Activated CD4-positive, alpha-beta T cell treated with anti-CD3 and anti-CD28 coated beads, Interleukin-2, Interleukin-4, amounts not matched to agents 100 ng/mL and 50 ng/mL, durations not matched to agents 16 hours and 8 hours (primary cell): ENCODE measurements at regions not wholly inside any gene's neighbourhood (a gene's known extent, or its start where the extent isn't known, plus 50 kb on each side); places are given as distances from the start of the nearest gene placed in this dataset.
A peak's percentile ranks its signal among the peaks of the same experiment; 100 is the strongest.
"Not testable (repeated sequence)": the region's sequence is repeated elsewhere in the genome, so short reads cannot be mapped to it uniquely, and the experiment has no call there.

ENCODE experiments used
- DNase-seq: peaks from one replicate; pipeline ENCODE4 v3.0.0-alpha.2; 2020; ENCODE audit warnings: low spot score

DNA sequence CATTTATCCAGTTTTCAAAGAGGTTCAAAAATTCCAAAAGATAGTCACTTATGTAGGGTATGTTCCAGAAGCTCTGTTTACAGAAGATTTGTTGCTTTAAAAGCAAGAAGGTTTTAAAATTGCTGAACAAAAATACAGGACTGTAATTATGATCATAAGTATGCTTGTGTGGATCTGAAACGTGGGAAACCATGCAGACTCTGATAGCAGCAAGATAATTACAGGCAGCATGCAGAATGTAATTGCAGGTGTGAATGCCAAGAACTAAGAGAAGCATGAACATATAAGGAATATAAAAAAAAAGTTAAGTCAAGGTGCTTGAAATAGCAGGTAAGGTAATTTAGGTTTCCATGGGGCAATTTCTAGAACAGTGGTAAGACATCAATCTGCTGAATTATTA, 405.7 kb downstream of the ARL4A start:
- no peak for DNase-seq

GRCh38 chr7:13097499-13097898, 410.1 kb downstream of the ARL4A start:
- no peak for DNase-seq

- DNase-seq: no peak
Observed at GRCh38 chr7:13098161-13098560, 410.7 kb downstream of the ARL4A start.

- peak; percentile 68 for DNase-seq
Observed at GRCh38 chr7:13099154-13099795, 411.8 kb downstream of the ARL4A start.

GRCh38 chr7:13104128-13104527, 416.7 kb downstream of the ARL4A start:
- peak; percentile 13 for DNase-seq

DNA sequence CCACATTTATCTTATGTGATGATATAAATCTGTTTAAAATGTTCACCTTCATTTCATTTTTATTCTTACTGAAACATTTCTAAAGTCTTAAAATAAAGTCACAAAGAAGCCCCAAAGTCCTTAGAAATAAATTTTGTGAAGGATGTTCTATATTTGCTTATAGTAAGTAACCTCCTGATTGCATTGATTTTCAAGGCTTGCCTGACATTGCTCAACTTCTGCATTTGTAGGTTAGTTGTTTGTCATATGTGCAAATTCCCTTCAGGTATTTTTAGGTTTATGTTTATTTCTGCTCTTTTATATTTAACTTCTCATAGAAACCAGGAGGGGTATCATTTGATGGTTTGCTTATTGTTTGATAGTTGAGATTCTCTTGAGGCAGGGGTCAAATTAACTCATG, 417.8 kb downstream of the ARL4A start:
- no peak for DNase-seq

- DNase-seq: no peak
Observed at GRCh38 chr7:13106513-13106912, 419.1 kb downstream of the ARL4A start.

DNA sequence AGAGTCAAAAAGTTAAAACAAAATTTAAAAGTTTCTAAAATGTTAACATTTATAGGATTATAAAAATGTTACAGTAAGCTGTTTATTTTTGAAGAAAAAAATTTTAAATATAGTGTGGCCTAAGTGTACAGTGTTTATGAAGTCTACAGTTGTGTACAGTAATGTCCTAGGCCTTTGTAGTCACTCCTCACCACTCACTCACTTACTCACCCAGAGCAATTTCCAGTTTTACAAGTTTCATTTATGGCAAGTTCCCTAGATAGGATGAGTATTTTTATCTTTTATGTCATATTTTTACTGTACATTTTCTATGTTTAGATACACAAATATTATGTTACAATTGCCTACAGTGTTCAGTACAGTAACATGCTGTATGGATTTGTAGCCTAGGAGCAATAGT, 419.9 kb downstream of the ARL4A start:
- no peak for DNase-seq

DNA sequence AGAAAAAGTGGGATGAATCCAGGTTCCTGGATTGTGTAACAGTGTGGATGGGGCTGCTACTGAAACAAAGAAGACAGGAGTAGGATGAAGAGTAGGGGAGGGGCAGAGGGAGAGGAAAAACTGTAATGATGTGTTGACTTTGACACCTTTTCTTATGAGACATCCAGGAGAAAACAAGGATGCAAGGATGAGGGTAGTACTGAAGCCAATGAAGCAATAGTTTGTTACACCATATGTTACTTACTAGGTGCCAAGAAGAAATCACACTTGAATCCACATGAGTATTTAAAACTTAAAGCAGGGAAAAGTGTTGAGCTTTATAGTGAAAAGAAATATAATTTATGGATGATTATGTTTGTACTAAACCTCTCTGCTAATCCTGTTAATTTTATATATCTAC, 420.6 kb downstream of the ARL4A start:
- DNase-seq: no peak

GRCh38 chr7:13109201-13109600, 421.8 kb downstream of the ARL4A start:
- no peak for DNase-seq

- DNase-seq: no peak
Observed at GRCh38 chr7:13110107-13110506, 422.7 kb downstream of the ARL4A start.

DNA sequence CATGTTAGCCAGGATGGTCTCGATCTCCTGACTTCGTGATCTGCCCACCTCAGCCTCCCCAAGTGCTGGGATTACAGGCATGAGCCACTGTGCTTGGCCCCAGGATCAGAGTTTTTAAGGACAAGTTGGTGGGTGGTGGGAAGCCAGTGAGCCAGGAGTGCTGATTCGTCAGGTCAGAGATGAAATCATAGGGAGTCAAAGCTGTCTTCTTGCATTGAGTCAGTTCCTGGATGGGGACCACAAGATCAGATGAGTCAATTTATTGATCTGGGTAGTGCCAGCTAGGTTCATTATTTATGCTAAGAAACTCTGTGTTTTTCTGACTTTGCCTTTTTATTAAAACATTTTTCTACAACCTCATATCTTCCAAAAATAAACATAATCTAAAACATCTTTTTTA, 423.8 kb downstream of the ARL4A start:
- peak; percentile 74 for DNase-seq

DNA sequence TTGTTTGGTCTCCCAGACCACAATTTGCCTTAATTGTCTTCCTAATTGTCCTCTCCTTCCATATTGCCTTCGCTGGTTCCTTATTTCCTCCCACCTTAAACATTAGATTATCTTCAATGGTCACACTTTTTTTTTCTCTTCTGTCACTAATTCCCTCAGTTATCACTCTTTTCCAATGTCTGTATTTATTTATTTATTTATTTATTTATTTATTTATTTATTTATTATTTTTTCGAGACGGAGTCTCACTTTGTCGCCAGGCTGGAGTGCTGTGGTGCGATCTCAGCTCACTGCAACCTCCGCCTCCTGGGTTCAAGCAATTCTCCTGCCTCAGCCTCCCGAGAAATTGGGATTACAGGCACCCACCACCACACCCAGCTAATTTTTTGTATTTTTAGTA, 426.8 kb downstream of the ARL4A start:
- not testable (repeated sequence) for DNase-seq

DNA sequence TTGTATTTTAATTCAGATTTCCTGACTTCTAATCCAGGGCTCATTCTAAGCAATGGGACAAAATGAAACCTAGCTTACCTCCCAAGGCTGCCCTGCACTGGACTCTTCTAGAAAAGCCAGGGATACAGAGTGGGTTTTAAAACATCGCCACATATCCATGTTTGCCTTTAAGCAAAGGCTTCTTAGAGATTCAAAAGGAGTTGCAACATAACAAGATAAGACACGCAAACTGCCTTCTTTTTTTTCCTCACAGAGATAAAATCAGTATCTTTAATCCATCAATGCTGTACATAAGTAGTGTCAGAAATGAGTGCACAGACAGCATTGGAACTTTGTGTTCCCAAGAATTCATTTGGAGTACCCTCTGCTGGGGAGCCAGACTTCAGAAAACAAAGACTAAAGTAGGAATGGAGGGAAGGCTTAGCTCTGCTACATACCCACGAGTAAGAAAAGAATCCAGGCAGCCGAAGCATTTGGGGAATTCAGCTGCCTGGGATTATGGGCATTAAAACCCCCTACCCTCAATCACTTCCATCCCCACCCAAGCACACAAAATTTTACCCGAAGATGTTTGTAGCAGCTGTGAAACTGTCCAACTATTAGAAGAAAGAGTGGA, 427.8 kb downstream of the ARL4A start:
- no peak for DNase-seq

DNA sequence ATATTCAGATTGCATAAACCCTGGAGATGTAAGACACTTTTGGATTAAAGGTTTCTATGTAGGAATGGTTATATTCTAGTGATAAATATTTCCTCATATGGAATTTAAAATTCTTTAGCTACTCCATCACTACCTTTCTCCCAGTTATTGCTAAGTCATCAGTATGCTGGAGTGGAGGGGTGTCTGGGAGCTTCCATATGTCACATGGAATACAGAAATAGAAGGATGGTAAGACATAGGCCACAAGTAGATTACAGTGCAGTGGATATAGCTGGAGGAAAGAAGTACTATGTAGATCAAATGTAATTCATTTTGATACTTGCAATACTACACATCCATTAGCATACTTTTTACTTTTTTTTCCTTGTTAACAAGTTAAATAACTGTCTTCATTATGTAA, 428.4 kb downstream of the ARL4A start:
- no peak for DNase-seq

GRCh38 chr7:13117103-13117502, 429.7 kb downstream of the ARL4A start:
- no peak for DNase-seq

DNA sequence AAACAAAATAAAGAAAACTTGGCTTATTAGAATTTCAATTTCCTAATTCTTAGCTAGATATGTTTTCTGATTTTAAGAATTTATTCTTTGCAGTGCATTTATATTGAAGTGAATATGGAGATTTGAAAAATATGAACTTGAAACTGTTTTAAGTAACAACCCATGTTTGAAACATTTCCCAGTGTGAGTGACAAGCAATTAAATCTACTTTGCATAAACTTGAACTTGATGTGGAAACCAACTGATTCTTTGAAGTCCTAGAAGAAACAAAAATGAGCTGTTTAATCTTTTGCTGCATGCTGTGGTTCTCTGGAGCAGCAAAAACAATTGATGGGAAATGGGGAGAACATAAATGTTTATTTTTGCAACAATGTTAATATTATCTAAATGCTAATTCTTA, 430.2 kb downstream of the ARL4A start:
- no peak for DNase-seq

GRCh38 chr7:13124629-13125028, 437.2 kb downstream of the ARL4A start:
- DNase-seq: not testable (repeated sequence)

DNA sequence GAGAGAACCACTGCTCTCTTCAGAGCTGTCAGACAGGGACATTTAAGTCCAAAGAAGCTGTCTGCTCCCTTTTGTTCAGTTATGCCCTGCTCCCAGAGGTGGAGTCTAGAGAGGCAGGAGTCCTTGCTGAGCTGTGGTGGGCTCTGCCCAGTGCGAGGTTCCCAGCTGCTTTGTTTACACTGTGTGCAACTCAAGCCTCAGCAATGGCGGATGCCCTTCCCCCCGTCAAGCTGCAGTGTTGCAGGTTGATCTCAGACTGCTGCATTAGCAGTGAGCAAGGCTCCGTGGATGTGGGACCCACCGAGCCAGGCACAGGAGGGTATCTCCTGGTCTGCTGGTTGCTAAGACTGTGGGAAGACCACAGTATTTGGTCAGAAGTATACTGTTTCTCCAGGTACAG, 438.9 kb downstream of the ARL4A start:
- no peak for DNase-seq

- DNase-seq: no peak
Observed at GRCh38 chr7:13130321-13130720, 442.9 kb downstream of the ARL4A start.

GRCh38 chr7:13130906-13131305, 443.5 kb downstream of the ARL4A start:
- not testable (repeated sequence) for DNase-seq

DNA sequence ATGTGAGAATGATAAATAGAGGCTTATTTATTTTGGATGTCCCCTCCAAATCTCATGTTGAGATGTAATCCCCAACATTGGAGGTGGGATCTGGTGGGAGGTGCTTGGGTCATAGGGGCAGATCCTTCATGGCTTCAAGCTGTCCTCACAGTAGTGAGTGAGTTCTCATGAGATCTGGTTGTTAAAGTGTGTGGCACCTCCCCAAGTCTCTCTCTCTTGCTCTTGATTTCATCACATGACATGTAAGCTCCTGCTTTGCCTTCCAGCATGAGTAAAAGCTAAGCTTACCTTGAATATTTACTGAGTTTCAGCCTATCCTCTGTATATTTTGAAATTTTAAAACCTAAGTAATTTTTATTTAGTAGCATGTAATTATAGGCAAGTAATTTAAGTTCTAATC, 444.9 kb downstream of the ARL4A start:
- no peak for DNase-seq

- not testable (repeated sequence) for DNase-seq
Observed at GRCh38 chr7:13136345-13136744, 448.9 kb downstream of the ARL4A start.

DNA sequence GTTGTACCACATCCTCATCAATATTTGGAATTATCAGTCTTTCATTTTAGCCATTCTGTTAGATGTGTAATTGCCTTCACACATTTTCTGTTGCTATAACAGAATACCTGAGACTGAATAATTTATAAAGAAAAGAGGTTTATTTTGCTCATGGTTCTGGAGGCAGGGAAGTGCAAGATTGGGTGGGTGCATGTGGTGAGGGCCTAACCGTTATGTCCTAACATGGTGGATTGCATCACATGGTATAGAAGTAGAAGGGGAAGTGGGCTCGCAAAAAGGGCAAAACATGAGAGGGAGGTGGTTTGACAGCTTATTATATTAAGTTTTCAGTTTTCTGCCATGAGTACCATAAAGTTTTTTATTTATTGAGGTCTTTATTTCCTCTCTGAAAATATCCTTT, 452.0 kb downstream of the ARL4A start:
- DNase-seq: no peak
